ENCODE measurements at regions not wholly inside any gene's neighbourhood (a gene's known extent, or its start where the extent isn't known, plus 50 kb on each side); places are given as distances from the start of the nearest gene placed in this dataset.
"Not testable (repeated sequence)": the region's sequence is repeated elsewhere in the genome, so short reads cannot be mapped to it uniquely, and the experiment has no call there.

DNA sequence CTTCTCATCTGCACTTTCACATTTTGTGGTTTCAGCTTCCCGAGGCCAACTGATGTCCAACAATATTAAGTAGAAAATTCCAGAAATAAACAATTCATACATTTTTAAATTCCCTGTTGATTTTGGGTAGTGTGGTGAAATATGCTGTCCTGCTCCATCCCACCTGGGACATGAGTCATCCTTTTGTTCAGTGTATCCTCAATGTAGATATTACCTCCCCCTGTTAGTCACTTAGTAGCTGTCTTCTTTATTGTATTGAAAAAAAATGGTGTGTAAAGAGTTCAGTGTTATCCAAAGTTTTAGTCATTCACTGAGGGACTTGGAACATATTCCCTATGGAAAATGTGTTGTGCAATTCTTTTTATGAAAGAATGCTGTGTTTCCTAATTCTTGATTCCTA, 348.1 kb downstream of the SOCS6 start:
- FAIRE-seq, result no peak

DNA sequence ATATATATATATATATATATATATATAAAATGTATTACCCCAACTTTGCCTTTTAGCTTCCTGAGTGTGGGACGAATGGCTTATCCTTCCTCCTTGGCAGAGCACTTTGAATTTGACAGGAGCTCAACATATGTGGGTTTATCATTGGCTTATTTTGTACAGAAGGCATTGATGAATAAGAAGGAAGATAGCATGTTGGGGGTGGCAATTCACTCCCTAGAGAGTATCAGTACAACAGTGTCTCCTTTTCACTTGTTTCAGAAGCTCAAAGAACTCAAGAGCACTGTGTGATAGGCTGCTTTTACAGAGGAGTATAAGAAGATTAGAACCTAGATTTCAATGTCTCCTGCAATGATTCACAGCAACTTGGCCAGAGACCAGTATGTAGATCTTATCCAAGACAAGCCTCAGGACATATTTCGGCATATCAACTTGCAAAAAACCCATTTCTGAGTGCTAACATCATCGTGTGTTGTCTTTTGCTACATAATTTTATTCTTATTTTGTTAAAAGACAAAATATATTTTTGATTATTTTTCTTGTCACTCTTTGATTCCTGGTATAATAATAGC, 345.8 kb downstream of the SOCS6 start:
- FAIRE-seq, result no peak

DNA sequence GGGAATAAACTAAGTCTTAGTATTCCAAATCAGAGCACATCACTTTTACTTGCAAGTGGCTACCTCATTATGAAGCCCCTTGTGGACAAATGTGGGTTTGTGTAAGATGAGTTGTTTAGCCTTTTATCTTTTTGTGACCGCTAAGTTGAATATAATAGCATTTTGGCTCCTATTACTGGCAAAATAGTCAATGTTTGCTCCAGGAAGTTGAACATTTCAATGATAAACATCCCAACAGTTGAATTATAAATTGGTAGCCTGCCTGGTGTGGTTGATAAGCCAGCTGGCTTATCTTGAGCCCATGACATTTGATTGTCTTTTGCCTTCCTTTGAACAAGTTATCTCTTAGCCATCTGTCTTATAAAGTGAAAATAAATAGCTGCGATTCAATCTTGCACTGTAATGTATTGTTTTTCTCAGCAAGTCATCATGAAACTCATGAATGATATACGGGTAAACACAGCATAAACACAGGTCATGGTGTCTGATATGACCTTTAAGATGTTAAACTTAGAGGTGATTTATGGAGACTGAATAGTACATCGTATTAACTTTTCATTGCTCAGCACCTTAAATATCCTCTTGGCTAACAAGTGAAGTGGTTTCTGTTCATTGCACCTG, 338.4 kb downstream of the SOCS6 start:
- FAIRE-seq, result no peak

DNA sequence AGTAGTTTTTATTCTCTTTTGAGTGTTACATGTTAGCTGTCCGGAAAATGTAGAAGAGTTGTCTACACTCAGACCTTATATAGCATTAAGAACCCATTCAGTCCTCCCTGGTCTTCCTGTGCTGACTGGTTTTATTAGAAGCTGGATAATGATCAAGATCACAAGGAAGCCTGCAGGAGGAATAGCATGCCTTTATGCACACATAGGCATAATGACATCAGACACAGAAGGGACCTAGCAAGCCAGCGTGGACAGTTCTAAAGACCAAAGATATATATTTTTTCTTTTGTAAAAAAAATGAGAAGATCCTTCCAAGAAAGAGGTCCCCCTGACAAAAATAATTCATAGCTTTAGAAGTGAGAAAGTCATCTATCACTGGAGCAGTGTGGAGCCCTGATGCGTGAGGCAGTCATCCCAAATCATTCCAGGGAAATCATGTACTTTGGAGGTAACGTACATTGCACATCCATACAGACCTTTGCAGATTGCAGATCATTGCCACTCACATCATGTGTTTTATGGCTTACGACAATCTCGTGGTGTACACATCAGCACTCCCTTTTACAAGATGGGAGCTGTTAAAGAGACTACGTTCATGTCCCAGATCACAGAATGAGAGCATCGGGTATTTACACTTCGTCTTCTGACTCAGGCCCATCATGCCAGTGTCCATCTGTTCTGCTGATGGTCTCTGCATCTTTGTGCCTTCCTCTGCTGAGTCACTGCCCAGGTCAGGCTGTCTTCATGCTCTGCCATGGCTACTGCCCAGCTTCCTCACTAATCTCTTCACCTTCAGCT, 334.0 kb downstream of the SOCS6 start:
- no peak for FAIRE-seq

DNA sequence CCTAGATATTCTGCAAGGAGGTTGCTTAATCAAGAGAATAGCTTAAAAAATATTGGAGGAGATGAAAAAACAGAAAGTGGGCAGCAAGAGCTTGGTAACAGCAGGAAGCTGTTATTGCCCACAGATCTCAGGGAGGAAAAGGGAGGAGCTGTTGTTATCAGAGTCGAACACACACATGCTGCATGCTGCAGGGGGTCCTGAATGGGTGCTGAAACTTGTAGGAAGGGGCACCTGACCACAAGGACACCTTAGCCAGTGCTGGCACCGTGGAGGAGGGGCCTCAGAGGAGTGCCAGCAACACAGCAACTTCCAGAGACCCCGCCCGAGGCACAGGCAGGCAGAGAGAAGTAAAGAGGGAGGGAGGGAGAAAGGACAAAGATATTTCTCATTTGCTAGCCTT, 332.9 kb downstream of the SOCS6 start:
- FAIRE-seq, result no peak

DNA sequence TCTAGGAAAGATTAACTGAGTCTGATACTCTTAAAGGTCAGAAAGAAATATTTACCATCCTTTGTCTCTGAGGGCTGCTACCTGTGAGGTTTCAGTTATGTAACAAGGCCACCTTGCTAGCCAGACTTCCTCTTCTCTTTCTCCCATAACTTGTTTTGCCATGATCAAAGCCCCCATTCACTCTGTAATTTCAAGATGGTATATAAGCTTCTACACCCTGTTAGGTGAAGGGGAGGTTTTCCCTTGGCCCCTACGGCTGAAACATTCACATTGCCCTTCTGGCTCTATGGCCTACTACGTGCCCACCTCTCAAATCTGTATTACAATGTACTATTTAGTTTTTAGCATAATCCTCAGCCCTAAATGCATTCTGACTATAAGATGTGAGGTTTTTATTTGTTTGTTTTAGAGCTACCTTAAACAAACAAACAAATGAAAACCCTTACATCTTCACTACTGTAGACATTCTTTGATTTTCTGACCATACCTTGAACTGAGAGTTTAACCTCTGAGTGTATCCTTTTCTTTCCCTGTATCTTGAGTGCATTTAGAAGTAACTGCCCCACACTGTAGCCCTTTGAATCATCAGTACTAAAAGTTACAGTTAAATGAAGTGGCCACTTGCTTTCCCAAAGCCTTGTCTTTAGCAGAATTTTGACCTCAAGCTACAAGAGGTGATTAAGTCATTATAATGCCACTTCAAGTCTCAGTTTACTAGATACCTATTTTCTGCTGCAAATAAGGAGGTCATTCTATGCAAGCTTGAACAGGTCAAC, 332.2 kb downstream of the SOCS6 start:
- no peak for FAIRE-seq

DNA sequence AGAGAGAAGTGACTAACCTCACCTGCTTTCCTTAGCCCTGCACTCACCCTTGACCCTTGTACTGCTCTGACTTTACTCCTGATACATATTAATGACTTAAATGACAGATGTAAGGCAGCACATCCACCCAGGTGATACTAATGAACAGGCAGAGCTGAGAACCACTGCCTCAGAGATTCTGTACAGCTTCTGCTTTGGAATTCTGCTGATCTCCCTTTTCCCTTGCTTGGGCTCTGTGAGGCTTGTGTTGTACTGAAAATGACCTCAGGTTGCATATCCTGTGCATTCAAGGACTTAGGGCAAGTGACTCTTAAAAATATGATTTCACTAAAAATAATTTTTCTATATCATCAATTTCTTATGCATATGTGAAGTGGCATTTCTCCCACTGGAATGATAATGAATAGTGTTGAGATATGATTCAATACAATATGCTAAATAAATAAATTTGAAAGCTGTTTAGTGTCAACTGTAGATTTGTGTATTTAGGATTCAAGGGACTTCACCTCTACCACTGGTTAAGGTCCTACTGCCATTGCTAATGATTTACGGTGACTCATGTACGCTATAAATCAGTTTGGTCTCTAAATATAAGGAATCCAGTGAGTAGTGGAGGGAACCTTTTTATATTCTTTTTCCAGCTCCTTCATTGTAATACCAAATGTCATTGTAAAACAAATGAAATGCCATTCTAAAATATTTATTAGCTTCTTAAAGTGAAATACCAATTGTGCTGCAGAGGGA, 328.3 kb downstream of the SOCS6 start:
- no peak for FAIRE-seq

DNA sequence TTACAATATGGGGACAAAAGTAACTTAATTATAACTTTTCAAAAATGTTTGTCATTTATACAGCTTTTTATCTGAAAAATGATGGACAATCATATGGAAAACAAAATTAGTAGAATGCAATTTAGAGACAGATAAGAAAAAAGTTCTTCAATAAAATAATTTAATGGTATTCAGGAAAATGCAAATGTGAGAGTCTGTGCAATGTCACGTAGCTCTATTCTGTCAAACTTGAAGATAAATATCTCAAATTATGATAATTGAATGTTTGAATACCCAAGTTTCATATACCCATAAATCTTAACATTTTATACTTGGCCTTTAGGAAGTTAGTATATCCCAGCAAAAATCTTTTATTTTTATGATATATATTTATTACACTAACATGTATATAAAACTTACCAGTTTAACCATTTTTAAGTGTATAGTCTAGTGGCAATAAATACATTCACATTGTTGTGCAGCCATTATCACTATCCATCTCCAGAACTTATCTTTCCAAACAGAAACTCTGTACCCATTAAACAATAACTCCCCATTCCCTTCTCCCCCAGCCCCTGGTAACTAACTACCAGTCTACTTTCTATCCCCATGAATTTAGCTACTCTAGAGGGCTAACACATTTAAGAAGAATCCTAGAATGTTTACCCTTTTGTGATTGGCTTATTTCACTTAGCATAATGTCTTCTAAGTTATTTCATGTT, 311.5 kb downstream of the SOCS6 start:
- FAIRE-seq, result no peak

DNA sequence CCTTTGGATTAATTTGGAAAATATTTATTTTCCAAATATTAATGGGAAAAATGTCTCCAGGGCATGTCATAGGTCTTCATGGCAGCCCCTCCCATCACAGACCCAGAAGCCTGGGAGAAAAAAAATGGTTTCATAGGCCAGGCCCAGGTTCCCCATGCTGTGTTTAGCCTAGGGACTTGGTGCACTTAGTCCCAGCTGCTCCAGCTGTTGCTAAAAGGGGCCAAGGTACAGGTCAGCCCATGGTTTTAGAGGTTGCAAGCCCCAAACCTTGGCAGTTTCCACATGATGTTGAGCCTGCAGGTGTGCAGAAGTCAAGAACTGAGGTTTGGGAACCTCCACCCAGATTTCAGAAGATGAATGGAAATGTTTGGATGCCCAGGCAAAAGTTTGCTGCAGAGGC, 309.6 kb downstream of the SOCS6 start:
- FAIRE-seq, result no peak

DNA sequence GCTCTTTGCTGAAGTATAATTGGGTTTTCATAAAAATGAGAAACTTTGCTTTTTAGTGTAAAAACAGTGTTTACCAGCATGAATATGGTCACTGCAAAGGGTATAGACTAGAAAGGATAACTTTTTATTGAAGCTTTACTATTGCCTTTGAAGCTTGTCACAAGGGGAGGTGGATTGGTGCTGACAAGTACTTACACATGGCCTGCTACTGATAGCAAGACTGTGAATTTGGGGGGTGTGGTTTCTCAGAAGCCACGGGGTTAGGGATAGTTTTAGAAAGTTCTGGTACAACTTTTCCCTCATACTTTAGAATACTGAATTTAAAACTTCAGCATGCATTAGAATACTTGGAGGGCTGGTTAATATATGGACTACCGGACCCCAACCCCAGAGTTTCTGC, 294.1 kb downstream of the SOCS6 start:
- FAIRE-seq, result no peak

DNA sequence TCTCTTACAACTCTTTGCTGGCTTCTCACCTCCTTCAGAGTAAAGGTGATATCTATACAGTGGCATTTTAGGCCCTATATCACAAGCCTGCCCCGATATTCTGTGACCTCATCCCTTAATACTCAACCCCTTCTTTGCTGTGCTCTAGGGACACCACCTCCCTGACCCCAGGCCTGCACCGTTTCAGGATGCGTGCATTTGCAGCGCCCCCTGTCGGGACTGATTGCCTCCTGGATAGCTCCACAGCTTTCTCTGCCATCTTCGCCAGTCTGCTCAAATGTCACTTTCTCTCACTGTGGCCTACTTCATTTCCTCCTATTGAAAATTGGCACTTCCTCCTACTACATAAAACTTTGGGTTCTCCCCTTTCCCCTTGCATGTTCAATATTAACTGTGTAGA, 289.6 kb downstream of the SOCS6 start:
- no peak for FAIRE-seq

DNA sequence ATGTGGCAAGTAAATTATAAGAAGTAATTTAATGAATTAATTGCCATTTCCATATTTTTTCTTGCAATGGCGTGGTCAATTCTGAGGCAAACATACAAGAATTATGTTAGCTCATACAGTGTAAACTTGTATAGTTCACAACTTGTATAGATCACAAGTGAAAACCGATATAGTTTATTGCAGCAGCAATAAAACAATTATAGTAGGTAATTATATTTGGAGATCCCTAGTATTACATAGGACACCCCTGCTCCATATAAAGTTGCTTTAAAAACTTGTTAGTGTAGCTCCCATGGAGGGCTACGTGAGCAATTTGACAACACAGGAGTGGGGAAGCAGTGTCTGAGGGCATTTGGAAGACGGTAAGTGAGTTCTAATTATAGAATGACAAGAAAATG, 288.2 kb downstream of the SOCS6 start:
- FAIRE-seq, result no peak

DNA sequence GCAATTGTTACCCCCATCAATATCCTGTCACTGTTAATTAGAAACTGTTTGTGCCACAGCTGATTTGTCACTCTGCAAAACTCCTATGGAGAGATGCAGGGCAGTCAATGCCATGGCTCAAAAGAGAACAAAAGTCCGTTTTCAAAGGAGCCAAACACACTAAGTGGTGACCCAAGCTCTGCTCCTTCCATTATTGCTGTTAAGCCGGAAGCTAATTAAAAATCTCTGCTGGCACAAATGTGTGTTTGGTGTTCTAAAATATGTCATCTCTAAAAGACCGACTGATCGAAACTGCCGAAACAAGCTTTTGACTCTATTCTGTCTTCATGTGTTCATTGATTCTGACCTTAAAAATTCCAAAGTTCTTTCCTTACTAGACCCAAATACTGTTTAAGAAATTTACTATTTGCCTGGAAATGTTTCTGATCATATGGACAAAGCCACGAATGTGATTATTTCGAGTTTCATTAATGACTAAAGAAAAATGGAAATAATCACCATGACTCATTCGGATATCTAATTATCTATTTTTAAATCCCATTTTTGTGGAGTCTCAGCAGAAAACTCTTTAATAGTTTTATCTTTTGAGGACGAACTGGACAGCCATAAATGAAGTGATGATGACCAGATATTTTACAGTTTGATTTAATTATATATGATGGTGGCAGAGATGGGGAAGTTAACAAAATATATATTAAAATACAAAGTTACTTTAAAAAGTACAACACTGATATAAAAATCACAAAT, 287.6 kb downstream of the SOCS6 start:
- no peak for FAIRE-seq

DNA sequence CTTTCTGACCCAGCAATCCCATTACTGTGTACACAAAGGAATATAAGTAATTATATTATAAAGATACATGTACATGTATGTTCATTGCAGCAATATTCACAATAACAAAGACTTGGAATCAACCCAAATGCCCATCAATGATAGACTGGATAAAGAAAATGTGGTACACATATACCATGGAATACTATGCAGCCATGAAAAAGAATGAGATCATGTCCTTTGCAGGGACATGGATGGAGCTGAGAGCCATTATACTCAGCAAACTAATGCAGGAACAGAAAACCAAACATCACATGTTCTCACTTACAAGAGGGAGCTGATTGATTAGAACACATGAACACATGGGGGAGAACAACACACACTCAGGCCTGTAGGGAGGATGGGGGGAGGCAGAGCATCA, 286.1 kb downstream of the SOCS6 start:
- not testable (repeated sequence) for FAIRE-seq

DNA sequence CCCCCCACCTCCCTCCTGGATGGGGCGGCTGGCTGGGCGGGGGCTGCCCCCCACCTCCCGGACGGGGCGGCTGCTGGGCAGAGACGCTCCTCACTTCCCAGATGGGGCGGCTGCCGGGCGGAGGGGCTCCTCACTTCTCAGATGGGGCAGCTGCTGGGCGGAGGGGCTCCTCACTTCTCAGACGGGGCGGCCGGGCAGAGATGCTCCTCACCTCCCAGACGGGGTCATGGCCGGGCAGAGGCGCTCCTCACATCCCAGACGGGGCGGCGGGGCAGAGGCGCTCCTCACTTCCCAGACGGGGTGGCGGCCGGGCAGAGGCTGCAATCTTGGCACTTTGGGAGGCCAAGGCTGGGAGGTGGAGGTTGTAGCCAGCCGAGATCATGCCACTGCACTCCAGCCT, 280.8 kb downstream of the SOCS6 start:
- FAIRE-seq, result not testable (repeated sequence)

DNA sequence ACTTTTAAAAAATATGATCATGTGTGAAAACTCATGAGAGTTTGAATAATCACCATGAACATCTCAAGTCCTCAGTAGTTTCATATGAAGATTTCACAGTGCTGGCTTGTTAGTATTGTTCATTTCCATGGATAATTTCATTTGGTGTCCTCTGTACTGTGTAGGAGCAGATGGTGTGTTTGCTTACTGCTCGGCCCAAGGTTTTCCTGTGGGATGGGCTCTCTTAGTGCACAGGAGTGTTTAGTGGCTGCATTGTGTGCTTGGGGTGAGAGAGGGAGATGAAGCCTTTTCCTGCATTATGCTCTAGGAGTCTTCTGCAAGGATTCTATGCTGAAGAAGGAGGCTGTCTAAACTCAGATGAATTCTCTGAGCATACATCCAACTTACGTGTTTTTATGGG, 270.6 kb downstream of the SOCS6 start:
- no peak for FAIRE-seq

DNA sequence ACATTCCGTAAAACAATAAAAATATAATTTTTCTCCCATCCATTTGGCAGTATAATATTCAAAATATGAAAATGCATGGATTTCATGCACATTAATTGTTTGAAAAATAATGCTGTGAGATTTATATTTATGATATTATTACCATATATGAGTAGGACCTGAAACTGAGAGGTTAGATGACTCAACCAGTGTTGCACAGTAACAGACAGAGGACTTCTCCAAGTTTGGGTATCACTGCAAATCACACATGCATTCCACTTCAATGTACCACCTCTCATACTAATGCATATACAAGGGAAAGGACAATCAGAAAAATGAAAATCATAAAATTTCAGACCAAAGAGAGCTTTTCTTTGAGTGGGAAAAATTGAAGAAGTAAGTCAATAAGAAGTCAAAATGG, 269.5 kb downstream of the SOCS6 start:
- FAIRE-seq, result no peak

DNA sequence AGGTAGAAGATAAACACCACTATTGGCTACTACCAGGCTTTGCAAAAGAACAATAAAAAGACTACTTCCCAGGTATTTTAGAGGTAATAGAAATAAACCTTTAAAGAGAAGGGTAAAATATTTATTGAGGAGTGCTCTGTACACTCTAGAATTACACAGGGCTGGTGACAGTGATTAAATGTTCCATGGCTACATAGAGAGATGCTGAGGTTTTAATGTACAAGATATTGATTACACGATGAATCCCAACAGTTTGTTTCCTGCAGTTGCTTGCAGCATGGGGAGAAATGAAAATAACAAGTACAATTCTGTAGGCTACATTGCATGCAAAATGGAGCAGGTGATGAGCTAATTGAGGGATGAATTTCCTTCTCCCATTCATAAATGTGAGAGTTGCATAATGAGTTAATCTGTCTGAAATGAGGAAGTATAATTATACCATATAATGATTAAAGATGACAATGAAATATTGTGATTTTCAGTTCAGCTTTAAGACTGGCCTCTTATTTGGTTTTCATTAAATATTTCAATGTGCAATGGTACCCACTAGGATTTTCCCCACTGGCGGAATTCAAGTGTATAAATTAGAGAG, 266.1 kb downstream of the SOCS6 start:
- no peak for FAIRE-seq

DNA sequence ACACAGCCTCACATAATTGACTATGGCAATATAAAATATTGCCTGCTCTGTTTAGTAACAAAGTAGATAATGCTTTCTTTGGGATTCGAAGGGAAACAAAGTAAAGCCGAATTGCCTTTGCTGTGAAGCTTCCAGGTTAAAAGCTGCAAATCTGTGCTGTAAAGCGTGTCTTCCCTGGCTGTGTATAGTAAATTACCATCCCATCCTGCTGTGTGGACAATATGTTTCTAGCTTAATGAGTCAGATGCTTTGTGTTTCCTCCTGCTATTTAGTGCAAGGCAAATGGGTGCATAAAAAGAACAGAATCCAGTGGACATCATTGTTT, 265.1 kb downstream of the SOCS6 start:
- FAIRE-seq, result no peak

DNA sequence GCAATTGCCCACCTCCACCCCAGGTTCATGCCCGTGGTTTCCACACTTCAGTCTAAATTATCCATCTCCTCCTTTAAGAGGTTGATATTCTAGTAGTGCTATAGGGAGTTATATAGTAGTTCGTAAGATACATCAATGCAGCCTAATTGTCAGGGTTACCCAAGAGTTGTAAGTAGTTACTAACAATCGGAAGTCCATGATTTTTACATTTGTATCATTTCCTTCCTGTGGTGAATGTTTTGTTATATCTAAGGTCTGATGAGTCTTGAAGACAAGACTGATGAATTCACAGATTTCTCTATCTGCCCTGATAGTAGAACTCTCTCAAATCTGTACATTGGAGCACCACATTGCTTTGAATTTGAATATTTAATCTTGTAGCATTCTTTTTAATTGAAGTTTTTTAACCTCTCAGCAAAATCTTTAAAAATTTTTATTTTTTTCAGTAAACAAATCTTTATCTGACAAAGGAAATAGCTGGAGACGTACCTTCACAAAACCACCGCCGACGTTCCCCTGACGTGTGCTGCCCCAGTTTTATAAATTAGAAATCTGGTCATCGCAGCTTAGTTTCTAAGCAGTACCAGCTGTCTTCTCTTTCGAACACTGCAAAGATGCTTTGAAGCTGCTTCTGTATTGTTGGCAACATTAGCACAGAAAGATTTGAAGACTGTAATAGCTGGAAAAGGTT, 264.5 kb downstream of the SOCS6 start:
- FAIRE-seq, result no peak
